HCT116 (cell line): ENCODE measurements at regions not wholly inside any gene's neighbourhood (a gene's known extent, or its start where the extent isn't known, plus 50 kb on each side); places are given as distances from the start of the nearest gene placed in this dataset.

ENCODE experiments used
- ATAC-seq: fragments of 200-7000 bp; cut with Tn5 transposase; 2 replicates; pipeline ENCODE4 v1.9.1; 2020; ENCODE audit warnings: mild to moderate bottlenecking, moderate library complexity
- BruUV-seq: library from RNA; stranded (reverse); fragments of 400-500 nt; replicated peaks from 2 replicates; lab custom pipeline; 2021; lab: Mats Ljungman, UMichigan
- CTCF ChIA-PET: fragments of 300-600 bp; sonication (Branson Sonifier 250); formaldehyde crosslinking; loops from one replicate; lab custom pipeline; 2021; ENCODE audit warnings: antibody characterized with exemption; lab: Charles Lee
- POLR2A ChIA-PET: fragments of 300-600, 350-600 bp; sonication (Branson Sonifier 250); formaldehyde crosslinking; loops from one replicate; lab custom pipeline; 2021; ENCODE audit warnings: antibody characterized with exemption; lab: Charles Lee
- RAD21 ChIA-PET, 2 experiments: fragments of 300-600 bp; sonication (Branson Sonifier 250); formaldehyde crosslinking; loops; one replicate each; lab custom pipeline; 2023; ENCODE audit warnings: low total read pairs in 2 of 2; ENCODE audit not compliant: uncharacterized antibody in 2 of 2, unreplicated experiment in 2 of 2, low non-redundant PET in 1 of 2; lab: Charles Lee
- DNase-seq: peaks from one replicate; pipeline ENCODE4 v3.0.0-alpha.2; 2010; ENCODE audit warnings: low read depth, low spot score
- H2AFZ ChIP-seq: fragments of 200-600 bp; shearing (Covaris generic), sonication (generic); 2 replicates; pipeline ENCODE4 v1.6.1; 2017; ENCODE audit warnings: low read depth, mixed run types, mixed read lengths, antibody characterized with exemption, low read length; ENCODE audit not compliant: poor library complexity, severe bottlenecking
- H3K27ac ChIP-seq: 2 replicates; pipeline ENCODE4 v1.5.1; 2012; ENCODE audit warnings: low read depth, low read length
- H3K27me3 ChIP-seq: fragments of 200-600 bp; sonication (generic); 2 replicates; pipeline ENCODE4 v1.6.1; 2016; ENCODE audit warnings: mixed run types, low read length, mixed read lengths; ENCODE audit not compliant: insufficient read depth
- H3K36me3 ChIP-seq, 2 experiments: fragments of 200-500 bp in 1 of 2; fragments of 200-600 bp in 1 of 2; sonication (Bioruptor generic) in 1 of 2; sonication (generic) in 1 of 2; 2 replicates each; pipeline versions ENCODE4 v1.5.1 to v1.6.1; 2014 to 2016; ENCODE audit warnings: low read length in 2 of 2, inconsistent platforms in 1 of 2, mixed read lengths in 1 of 2, mixed run types in 1 of 2; ENCODE audit not compliant: insufficient read depth in 2 of 2, control insufficient read depth in 1 of 2
- H3K4me1 ChIP-seq, 2 experiments: fragments of 200-600 bp in 1 of 2; sonication (generic) in 1 of 2; 2 replicates each; pipeline versions ENCODE4 v1.5.1 to v1.6.1; 2012 to 2017; ENCODE audit warnings: low read length in 2 of 2, inconsistent platforms in 1 of 2, mild to moderate bottlenecking in 1 of 2, mixed read lengths in 1 of 2, mixed run types in 1 of 2, moderate library complexity in 1 of 2; ENCODE audit not compliant: insufficient read depth in 2 of 2, control insufficient read depth in 1 of 2
- H3K4me2 ChIP-seq: fragments of 200-600 bp; sonication (generic); 2 replicates; pipeline ENCODE4 v1.6.1; 2017; ENCODE audit warnings: mixed run types, low read length, mixed read lengths
- H3K4me3 ChIP-seq, 2 experiments: fragments of 200-600 bp in 1 of 2; sonication (generic) in 1 of 2; replicated peaks in 1 of 2; 2 replicates each; pipeline ENCODE4 v1.5.1; 2011 to 2016; ENCODE audit warnings: low read length in 2 of 2, control low read depth in 1 of 2, low read depth in 1 of 2, mild to moderate bottlenecking in 1 of 2, mixed read lengths in 1 of 2, mixed run types in 1 of 2
- H3K79me2 ChIP-seq: fragments of 200-600 bp; sonication (generic); 2 replicates; pipeline ENCODE4 v1.6.1; 2017; ENCODE audit warnings: mild to moderate bottlenecking, mixed run types, low read length, moderate library complexity, mixed read lengths; ENCODE audit not compliant: insufficient read depth
- H3K9ac ChIP-seq: fragments of 200-600 bp; sonication (generic); 2 replicates; pipeline ENCODE4 v1.6.1; 2016; ENCODE audit warnings: low read length, mixed read lengths
- H3K9me2 ChIP-seq: fragments of 200-600 bp; sonication (generic), shearing (Covaris generic); 2 replicates; pipeline ENCODE4 v1.6.1; 2017; ENCODE audit warnings: mixed run types, mild to moderate bottlenecking, moderate library complexity; ENCODE audit not compliant: insufficient read depth
- H3K9me3 ChIP-seq, 2 experiments: fragments of 200-500 bp in 1 of 2; fragments of 200-600 bp in 1 of 2; sonication (Bioruptor generic) in 1 of 2; sonication (generic) in 1 of 2; 2 replicates each; pipeline ENCODE4 v1.6.1; 2014 to 2017; ENCODE audit warnings: low read length in 2 of 2, mixed read lengths in 2 of 2, inconsistent platforms in 1 of 2, low read depth in 1 of 2, mild to moderate bottlenecking in 1 of 2, mixed run types in 1 of 2, moderate library complexity in 1 of 2; ENCODE audit not compliant: control insufficient read depth in 1 of 2, insufficient read depth in 1 of 2
- H4K20me1 ChIP-seq: fragments of 200-600 bp; sonication (generic), shearing (Covaris generic); 2 replicates; pipeline ENCODE4 v1.6.1; 2017; ENCODE audit warnings: mixed run types, mild to moderate bottlenecking, moderate library complexity; ENCODE audit not compliant: insufficient read depth
- CBX3 ChIP-seq: IDR thresholded peaks from 2 replicates; pipeline ENCODE4 v1.6.1; 2012; ENCODE audit warnings: low read depth
- CEBPB ChIP-seq: IDR thresholded peaks from 2 replicates; pipeline ENCODE4 v1.6.1; 2012; ENCODE audit warnings: low read depth
- EGR1 ChIP-seq: IDR thresholded peaks from 2 replicates; pipeline ENCODE4 v1.6.1; 2012; ENCODE audit warnings: low read depth
- ELF1 ChIP-seq: IDR thresholded peaks from 2 replicates; pipeline ENCODE4 v1.6.1; 2012; ENCODE audit warnings: low read depth, borderline replicate concordance
- EZH2phosphoT487 ChIP-seq: fragments of 200-600 bp; IDR thresholded peaks from 2 replicates; pipeline ENCODE4 v1.6.1; 2018; ENCODE audit warnings: antibody characterized with exemption, borderline replicate concordance
- FOSL1 ChIP-seq: IDR thresholded peaks from 2 replicates; pipeline ENCODE4 v1.6.1; 2012; ENCODE audit warnings: low read depth
- JUND ChIP-seq: IDR thresholded peaks from 2 replicates; pipeline ENCODE4 v1.6.1; 2012
- POLR2A ChIP-seq: IDR thresholded peaks from 2 replicates; pipeline ENCODE4 v1.7.0; 2011; ENCODE audit warnings: borderline replicate concordance; ENCODE audit not compliant: insufficient read depth, insufficient read length; ENCODE audit errors: extremely low read depth
- SIN3A ChIP-seq: IDR thresholded peaks from 2 replicates; pipeline ENCODE4 v1.6.1; 2012; ENCODE audit warnings: low read depth
- SP1 ChIP-seq: IDR thresholded peaks from 2 replicates; pipeline ENCODE4 v1.6.1; 2012; ENCODE audit warnings: low read depth
- YY1 ChIP-seq: IDR thresholded peaks from 2 replicates; pipeline ENCODE4 v1.6.1; 2011; ENCODE audit warnings: low read length, low read depth, moderate library complexity, mild to moderate bottlenecking; ENCODE audit not compliant: insufficient replicate concordance; ENCODE audit errors: extremely low read depth
- ZFX ChIP-seq: fragments of 450-650 bp; IDR thresholded peaks from 2 replicates; pipeline ENCODE4 v1.6.1; 2017
- ZNF274 ChIP-seq: fragments of 200-500 bp; sonication (Bioruptor generic); IDR thresholded peaks from 2 replicates; pipeline ENCODE4 v1.6.1; 2014; ENCODE audit warnings: mild to moderate bottlenecking, low read depth, low read length, inconsistent platforms
- intact Hi-C: fragments of 100-400 bp; cut with micrococcal nuclease; formaldehyde crosslinking; loops from 2 replicates; pipeline ENCODE4 v1.10.0; 2022
- TF ChIP-seq, protein P1 (sequence below): IDR thresholded peaks from 2 replicates; pipeline ENCODE4 v1.6.1; 2012
- TF ChIP-seq, protein P2 (sequence below): IDR thresholded peaks from 2 replicates; pipeline ENCODE4 v1.6.1; 2012; ENCODE audit warnings: low read depth
- TF ChIP-seq, protein P3 (sequence below): IDR thresholded peaks from 2 replicates; pipeline ENCODE4 v1.6.1; 2011; ENCODE audit warnings: mild to moderate bottlenecking, low read length, moderate library complexity; ENCODE audit not compliant: insufficient replicate concordance; ENCODE audit errors: extremely low read depth

DNA sequence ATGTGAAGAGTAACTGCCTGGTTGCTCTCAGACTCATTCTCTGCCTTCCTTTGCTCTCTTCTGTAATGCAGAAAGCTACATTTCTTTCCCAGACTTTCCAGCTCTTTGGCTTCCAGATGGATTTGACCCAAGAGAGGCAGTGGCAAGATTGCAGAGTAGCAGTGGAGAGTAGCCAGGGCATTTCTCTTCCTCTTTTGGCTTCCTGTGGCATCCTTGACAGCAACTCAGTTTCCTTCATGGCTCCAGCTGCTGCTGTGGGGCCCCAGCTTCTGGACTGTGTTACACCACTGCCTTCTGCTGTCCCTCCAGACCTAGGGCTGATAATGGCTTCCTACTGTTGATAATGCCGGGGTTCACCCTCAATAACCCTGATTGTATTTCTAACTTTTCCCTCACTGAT is 469.4 kb upstream of the SPRED2 start:
- no TSS peak for BruUV-seq

More for the DNA sequence above, 469.4 kb upstream of the SPRED2 start:
- Histone ChIP-seq H3K36me3 (no peaks in the 10 kb centered on the region), H3K9ac (no peak overlapping the region), H2AFZ (no peak overlapping the region), H3K4me1 (no peaks in the 10 kb centered on the region), H3K9me2 (no peaks in the 10 kb centered on the region), H3K27ac (no peak overlapping the region), H3K79me2 (no peaks in the 10 kb centered on the region), H3K9me3 (no peaks in the 10 kb centered on the region), H3K27me3 (peaks cover 38% of the 10 kb centered on the region), H4K20me1 (no peaks in the 10 kb centered on the region), H3K4me2 (no peak overlapping the region), H3K4me3 (no peak overlapping the region)
- intact Hi-C loops: no loop called here
- ChIA-PET CTCF (no interaction called here), POLR2A (interaction anchor here (0.7 kb wide), 1 partner anchor 214 kb away, joined by 3 read pairs; no protein-coding TSS in a partner anchor), RAD21 (no interaction called here)
- no peak for DNase-seq
- TF ChIP-seq ELF1 (no peak), CEBPB (no peak), SP1 (no peak), ZNF274 (no peak), SIN3A (no peak), EZH2phosphoT487 (no peak), FOSL1 (no peak), CBX3 (no peak), ZFX (no peak), JUND (no peak), YY1 (no peak), POLR2A (no peak), EGR1 (no peak)
- TF ChIP-seq, protein P1, sequence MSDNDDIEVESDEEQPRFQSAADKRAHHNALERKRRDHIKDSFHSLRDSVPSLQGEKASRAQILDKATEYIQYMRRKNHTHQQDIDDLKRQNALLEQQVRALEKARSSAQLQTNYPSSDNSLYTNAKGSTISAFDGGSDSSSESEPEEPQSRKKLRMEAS: no peak
- TF ChIP-seq, protein P2, sequence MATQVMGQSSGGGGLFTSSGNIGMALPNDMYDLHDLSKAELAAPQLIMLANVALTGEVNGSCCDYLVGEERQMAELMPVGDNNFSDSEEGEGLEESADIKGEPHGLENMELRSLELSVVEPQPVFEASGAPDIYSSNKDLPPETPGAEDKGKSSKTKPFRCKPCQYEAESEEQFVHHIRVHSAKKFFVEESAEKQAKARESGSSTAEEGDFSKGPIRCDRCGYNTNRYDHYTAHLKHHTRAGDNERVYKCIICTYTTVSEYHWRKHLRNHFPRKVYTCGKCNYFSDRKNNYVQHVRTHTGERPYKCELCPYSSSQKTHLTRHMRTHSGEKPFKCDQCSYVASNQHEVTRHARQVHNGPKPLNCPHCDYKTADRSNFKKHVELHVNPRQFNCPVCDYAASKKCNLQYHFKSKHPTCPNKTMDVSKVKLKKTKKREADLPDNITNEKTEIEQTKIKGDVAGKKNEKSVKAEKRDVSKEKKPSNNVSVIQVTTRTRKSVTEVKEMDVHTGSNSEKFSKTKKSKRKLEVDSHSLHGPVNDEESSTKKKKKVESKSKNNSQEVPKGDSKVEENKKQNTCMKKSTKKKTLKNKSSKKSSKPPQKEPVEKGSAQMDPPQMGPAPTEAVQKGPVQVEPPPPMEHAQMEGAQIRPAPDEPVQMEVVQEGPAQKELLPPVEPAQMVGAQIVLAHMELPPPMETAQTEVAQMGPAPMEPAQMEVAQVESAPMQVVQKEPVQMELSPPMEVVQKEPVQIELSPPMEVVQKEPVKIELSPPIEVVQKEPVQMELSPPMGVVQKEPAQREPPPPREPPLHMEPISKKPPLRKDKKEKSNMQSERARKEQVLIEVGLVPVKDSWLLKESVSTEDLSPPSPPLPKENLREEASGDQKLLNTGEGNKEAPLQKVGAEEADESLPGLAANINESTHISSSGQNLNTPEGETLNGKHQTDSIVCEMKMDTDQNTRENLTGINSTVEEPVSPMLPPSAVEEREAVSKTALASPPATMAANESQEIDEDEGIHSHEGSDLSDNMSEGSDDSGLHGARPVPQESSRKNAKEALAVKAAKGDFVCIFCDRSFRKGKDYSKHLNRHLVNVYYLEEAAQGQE: no peak
- TF ChIP-seq, protein P3, sequence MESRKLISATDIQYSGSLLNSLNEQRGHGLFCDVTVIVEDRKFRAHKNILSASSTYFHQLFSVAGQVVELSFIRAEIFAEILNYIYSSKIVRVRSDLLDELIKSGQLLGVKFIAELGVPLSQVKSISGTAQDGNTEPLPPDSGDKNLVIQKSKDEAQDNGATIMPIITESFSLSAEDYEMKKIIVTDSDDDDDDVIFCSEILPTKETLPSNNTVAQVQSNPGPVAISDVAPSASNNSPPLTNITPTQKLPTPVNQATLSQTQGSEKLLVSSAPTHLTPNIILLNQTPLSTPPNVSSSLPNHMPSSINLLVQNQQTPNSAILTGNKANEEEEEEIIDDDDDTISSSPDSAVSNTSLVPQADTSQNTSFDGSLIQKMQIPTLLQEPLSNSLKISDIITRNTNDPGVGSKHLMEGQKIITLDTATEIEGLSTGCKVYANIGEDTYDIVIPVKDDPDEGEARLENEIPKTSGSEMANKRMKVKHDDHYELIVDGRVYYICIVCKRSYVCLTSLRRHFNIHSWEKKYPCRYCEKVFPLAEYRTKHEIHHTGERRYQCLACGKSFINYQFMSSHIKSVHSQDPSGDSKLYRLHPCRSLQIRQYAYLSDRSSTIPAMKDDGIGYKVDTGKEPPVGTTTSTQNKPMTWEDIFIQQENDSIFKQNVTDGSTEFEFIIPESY: no peak
- no peak for ATAC-seq
